UCSD-AML1 (cell line): ENCODE measurements at regions not wholly inside any gene's neighbourhood (a gene's known extent, or its start where the extent isn't known, plus 50 kb on each side); places are given as distances from the start of the nearest gene placed in this dataset.
A peak's percentile ranks its signal among the peaks of the same experiment; 100 is the strongest.
"Not testable (repeated sequence)": the region's sequence is repeated elsewhere in the genome, so short reads cannot be mapped to it uniquely, and the experiment has no call there.

Experiments
- DNase-seq: peaks from one replicate; lab custom pipeline; 2025; ENCODE audit not compliant: unreplicated experiment; lab: John Stamatoyannopoulos, UW

DNA sequence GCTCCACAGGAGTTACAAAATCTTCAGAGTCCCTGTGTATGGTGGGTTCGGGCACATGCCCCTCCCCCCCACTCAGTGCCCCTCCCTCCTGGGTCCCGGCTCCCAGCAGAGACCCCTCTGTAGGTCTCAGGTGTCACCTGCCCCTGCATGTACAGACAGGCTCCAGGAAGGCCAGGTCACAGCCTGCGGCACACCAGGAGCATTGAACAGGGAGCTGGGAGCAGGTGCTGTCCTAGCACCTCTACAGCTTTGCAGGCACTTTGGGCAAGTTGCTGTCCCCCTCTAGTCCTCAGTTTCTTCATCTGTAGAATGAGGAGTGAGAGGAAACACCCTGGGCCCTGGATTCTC is 80.1 kb upstream of the RTL6 start:
- DNase-seq: no peak

GRCh38 chr22:44577391-44578109 is 79.5 kb upstream of the RTL6 start:
- DNase-seq: no peak

DNA sequence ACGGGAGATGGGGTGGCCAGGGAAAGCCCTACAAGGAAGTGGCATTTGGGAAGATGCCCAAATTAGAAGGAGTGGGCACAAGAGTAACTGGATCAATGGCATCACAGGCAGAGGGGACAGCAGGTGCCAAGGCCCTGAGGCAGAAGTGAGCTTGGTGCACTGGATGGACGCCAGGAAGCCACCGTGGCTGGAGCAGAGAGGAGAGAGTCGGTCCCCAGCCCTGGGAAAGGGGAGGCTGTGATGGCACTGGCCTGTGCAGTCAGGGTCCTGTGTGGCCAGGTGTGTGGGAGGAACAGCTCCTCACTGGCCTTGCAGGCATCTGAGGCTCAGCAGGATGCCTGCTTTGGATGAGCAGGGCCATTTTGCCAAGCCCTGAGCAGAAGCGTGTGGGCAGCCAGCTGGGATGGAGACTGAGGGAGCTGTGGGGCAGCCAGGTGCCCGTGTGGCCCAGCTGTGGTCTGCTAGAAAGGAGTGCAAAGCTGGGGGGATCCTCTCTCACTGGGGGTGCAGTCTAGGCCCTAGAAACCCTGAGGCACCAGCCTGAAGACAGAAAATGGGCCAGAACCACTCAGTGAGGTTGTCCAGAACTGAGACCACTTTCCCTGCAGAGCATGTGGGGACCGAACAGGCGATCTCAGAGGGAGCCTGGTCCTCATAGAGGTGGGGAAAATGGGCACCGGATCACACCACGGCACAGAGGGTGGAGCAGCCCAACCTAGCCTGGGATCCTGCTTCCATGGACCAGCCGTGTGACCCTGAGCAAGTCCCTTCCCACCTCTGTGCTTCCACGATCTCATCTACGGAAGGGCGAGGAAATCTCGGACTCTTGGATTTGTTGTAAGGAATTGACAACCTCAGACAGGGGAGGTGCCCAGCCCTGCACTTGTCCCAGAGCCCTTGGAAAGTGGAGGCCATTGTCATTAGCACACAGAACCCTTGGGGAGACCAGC is 78.6 kb upstream of the RTL6 start:
- DNase-seq: no peak

GRCh38 chr22:44575381-44576268 is 77.6 kb upstream of the RTL6 start:
- DNase-seq: no peak

GRCh38 chr22:44574640-44575380 is 76.8 kb upstream of the RTL6 start:
- DNase-seq: no peak

DNA sequence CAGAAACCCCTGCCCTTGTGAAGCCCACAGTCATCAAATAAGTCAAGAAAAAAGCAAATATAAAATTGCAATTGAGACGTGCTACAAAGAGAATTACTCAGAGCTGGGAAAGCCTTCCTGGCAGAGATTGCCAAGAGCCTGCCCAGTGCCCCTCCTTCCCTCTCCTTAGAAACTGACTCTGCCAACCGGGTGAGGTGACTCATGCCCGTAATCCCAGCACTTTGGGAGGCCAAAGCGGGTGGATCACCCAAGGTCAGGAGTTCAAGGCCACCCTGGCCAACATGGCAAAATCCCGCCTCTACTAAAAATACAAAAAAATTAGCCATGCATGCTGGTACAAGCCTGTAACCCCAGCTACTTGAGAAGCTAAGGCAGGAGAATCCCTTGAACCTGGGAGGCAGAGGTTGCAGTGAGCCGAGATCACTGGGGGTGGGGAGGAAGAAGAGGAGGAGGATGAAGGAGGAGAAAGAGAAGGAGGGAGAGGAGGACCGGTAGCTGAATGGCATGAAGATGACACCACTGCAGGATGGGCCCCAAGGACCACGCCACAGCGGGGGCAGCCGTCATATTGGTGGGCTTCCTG is 76.1 kb upstream of the RTL6 start:
- DNase-seq: no peak

GRCh38 chr22:44573451-44573850 is 75.4 kb upstream of the RTL6 start:
- no peak for DNase-seq

DNA sequence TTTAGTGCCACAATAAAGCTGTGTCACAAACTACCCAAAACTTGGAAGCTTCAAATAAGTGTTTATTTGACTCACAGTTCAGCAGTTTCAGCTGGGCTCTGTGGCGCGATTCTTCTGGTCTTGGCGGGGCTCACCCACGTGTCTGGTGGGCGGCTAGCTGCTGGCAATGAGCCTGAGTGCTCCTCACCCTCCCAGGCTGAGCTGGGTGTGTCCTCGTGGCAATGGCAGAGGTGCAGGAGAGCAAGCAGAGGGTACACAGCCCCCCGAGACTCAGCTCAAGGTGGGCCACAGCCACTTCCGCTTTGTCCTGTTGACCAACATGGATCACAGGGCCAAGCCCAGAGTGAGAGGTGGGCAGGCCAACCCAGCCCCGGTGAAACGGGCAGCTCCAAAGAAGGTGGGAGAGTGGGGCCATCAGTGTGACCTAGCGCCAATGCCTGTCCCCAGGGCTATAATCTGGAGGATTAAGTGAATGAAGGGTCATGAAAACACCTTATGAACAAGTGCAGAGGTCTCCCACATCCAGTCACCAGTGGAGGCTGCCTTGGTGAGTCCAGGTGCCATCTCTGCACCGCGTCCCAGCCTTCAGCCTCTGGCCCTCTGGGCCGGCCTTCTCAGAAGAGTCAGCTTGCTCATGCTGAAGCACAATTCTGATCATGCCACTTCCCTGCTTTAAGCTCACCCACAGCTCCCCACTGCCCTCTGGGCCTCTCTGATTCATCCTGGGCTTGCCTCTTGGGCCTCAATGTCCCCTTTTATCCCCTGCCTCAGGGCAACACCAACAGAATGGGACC is 74.6 kb upstream of the RTL6 start:
- DNase-seq: no peak

DNA sequence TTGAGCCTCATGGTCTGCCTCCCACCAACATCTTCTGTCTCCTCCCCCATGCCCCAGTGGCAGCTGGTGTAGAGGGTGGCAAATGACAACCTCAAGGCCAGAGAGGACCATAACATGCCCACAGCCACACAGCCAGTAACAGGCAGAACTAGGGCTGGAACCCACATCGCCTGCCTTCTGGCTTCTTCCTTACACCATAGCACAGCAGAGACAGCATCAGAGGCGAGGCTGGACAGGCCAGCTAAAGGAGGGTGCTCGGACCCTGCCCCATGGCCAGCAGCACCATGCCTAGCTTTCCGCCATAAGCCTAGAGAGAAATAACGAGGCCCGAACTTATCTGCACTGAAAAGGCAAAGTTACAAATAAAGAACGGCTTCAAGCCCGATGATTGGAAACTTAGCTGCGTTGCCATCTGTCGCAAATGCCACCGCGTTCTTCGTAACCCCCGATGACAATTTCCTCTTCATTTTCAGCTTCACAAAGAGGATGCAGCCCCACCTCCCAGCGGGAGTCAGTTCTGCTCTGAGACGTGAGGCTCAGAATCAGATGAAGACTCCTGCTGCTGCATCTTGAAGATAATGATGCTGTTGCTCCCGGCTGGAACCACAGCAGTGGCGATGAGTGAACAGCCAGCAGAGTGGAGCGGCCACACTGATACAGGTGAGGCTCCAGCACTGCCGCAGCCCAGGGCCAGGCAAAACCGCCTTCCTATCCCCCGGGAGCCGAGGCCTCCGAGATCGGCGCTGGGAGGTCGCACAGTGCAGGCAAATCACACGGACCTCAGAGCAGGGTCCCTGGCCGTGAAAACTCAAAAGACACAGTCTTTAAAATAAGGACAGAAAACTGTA is 73.8 kb upstream of the RTL6 start:
- DNase-seq: no peak

- no peak for DNase-seq
Measured at GRCh38 chr22:44570476-44571445, 72.7 kb upstream of the RTL6 start.

- DNase-seq: no peak
Measured at GRCh38 chr22:44569561-44569991, 71.5 kb upstream of the RTL6 start.

DNA sequence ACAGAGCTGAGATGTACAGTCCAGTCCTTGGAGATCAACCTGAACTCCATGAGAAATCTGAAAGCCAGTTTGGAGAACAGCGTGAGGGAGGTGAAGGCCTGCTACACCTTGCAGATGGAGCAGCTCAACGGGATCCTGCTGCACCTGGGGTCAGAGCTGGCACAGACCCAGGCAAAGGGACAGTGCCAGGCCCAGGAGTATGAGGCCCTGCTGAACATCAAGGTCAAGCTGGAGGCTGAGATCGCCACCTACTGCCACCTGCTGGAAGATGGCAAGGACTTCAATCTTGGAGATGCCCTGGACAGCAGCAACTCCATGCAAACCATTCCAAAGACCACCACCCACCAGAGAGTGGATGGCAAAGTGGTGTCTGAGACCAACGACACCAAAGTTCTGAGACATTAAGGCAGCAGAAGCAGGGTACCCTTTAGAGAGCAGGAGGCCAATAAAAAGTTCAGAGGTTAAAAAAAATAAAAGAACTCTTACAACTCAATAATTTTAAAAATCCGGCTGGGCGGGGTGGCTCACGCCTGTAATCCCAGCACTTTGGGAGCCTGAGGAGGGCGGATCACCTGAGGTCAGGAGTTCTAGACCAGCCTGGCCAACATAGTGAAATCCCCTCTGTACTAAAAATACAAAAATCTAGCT is 69.9 kb upstream of the RTL6 start:
- DNase-seq: peak; percentile 51

GRCh38 chr22:44567378-44567841 is 69.4 kb upstream of the RTL6 start:
- not testable (repeated sequence) for DNase-seq

- no peak for DNase-seq
Measured at GRCh38 chr22:44566911-44567310, 68.9 kb upstream of the RTL6 start.

DNA sequence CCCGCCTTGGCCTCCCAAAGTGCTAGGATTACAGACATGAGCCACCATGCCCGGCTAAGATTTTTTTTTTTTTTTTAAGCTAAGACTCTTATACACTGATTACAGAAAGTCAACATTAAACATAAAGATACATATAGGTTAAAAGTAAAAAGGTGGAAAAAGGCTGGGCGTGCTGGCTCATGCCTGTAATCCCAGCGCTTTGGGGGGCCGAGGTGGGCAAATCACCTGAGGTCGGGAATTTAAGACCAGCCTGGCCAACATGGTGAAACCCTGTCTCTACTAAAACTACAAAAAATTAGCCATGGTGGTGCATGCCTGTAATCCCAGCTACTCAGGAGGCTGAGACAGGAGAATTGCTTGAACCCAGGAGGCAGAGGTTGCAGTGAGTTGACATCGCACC is 64.6 kb upstream of the RTL6 start:
- DNase-seq: not testable (repeated sequence)

DNA sequence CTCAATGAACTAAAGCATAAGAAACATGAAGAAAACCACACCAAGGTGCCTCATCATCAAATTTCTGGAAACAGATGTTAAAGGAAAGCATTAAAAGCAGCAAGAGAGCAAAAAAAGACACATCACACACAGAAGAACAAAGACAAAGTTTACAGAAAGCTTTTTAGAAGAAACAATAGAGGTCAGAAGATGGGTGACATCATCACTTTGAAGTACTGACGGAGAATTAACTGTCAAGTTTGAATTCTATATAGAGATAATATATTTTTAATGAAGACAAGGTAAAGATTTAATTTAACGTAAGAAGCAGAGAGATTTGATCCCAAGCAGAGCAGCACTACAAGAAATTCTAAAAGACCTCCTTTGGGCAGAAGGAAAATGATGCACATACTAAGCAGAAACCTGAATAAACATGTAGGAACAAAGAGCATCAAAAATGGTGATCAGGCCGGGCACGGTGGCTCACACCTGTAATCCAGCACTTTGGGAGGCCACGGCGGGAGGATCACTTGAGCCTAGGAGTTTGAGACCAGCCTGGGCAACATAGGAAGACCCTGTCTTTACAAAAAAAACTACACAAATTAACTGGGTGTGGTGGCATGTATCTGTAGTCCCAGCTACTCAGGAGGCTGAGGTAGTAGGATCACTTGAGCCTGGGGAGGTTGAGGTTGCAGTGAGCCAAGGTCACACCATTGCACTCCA is 63.3 kb upstream of the RTL6 start:
- DNase-seq: no peak
